Panc1 (cell line): ENCODE measurements at regions not wholly inside any gene's neighbourhood (a gene's known extent, or its start where the extent isn't known, plus 50 kb on each side); places are given as distances from the start of the nearest gene placed in this dataset.

Experiments used
- ATAC-seq: fragments of 200-7000 bp; cut with Tn5 transposase; 2 replicates; pipeline ENCODE4 v1.9.1; 2020; ENCODE audit warnings: mild to moderate bottlenecking, moderate library complexity
- BruUV-seq: library from RNA; stranded (reverse); fragments of 400-500 nt; replicated peaks from 2 replicates; lab custom pipeline; 2021; lab: Mats Ljungman, UMichigan
- CTCF ChIA-PET: fragments of 300-600 bp; sonication (Branson Sonifier 250); formaldehyde crosslinking; loops from one replicate; lab custom pipeline; 2022; ENCODE audit warnings: antibody characterized with exemption; lab: Charles Lee
- POLR2A ChIA-PET: fragments of 300-600 bp; sonication (Branson Sonifier 250); formaldehyde crosslinking; loops from one replicate; lab custom pipeline; 2022; ENCODE audit warnings: antibody characterized with exemption; lab: Charles Lee
- DNase-seq: peaks from one replicate; pipeline ENCODE4 v3.0.0-alpha.2; 2010; ENCODE audit warnings: low read depth, low spot score
- H3K27ac ChIP-seq: 2 replicates; pipeline ENCODE4 v1.5.1; 2011; ENCODE audit warnings: mild to moderate bottlenecking, low read length, inconsistent platforms
- H3K27me3 ChIP-seq: fragments of 200-500 bp; sonication (Bioruptor generic); 2 replicates; pipeline ENCODE4 v1.6.0; 2014; ENCODE audit warnings: low read length, inconsistent platforms; ENCODE audit not compliant: control insufficient read depth, insufficient read depth
- H3K36me3 ChIP-seq: fragments of 200-500 bp; sonication (Bioruptor generic); 2 replicates; pipeline ENCODE4 v1.5.1; 2014; ENCODE audit warnings: inconsistent platforms, mild to moderate bottlenecking, low read length, moderate library complexity; ENCODE audit not compliant: control insufficient read depth, insufficient read depth
- H3K4me1 ChIP-seq: 2 replicates; pipeline ENCODE4 v1.5.1; 2011; ENCODE audit warnings: inconsistent platforms, mild to moderate bottlenecking, low read length, moderate library complexity; ENCODE audit not compliant: control insufficient read depth, insufficient read depth
- H3K4me3 ChIP-seq, 2 experiments: 2 replicates each; pipeline ENCODE4 v1.5.1; 2011 to 2012; ENCODE audit warnings: low read depth in 2 of 2, low read length in 2 of 2, mild to moderate bottlenecking in 2 of 2, inconsistent platforms in 1 of 2, moderate library complexity in 1 of 2
- H3K9me3 ChIP-seq: fragments of 200-500 bp; sonication (Bioruptor generic); 2 replicates; pipeline ENCODE4 v1.5.1; 2014; ENCODE audit warnings: low read depth, mild to moderate bottlenecking, inconsistent platforms, low read length, moderate library complexity; ENCODE audit not compliant: control insufficient read depth, insufficient read depth
- CTCF ChIP-seq: fragments of 450-650 bp; IDR thresholded peaks from 2 replicates; pipeline ENCODE4 v1.5.1; 2017; ENCODE audit warnings: mild to moderate bottlenecking
- POLR2AphosphoS5 ChIP-seq: IDR thresholded peaks from 2 replicates; pipeline ENCODE4 v1.6.1; 2012; ENCODE audit warnings: mild to moderate bottlenecking, low read depth, low read length, moderate library complexity
- REST ChIP-seq, 2 experiments: IDR thresholded peaks; 2 replicates each; pipeline ENCODE4 v1.6.1; 2011 to 2012; ENCODE audit warnings: low read depth in 2 of 2, control low read depth in 1 of 2, low read length in 1 of 2, mild to moderate bottlenecking in 1 of 2, moderate library complexity in 1 of 2; ENCODE audit not compliant: insufficient read depth in 1 of 2
- SIN3A ChIP-seq: IDR thresholded peaks from 2 replicates; pipeline ENCODE4 v1.6.1; 2012; ENCODE audit warnings: low read depth, mild to moderate bottlenecking, low read length, moderate library complexity, borderline replicate concordance; ENCODE audit not compliant: insufficient read depth
- TCF7L2 ChIP-seq: IDR thresholded peaks from 2 replicates; pipeline ENCODE4 v1.6.1; 2011; ENCODE audit warnings: mild to moderate bottlenecking, low read depth, low read length, inconsistent platforms
- in situ Hi-C: cut with HindIII; loops from 2 replicates; pipeline ENCODE4 v1.10.0; 2016; ENCODE audit warnings: low sequenced_read_pairs, low pct_unique_long_range_greater_than_20kb
- intact Hi-C: fragments of 100-400 bp; cut with micrococcal nuclease; formaldehyde crosslinking; loops from one replicate; pipeline ENCODE4 v1.10.0; 2022; ENCODE audit not compliant: unreplicated experiment

GRCh38 chr22:25281675-25282345, 62.4 kb downstream of the CRYBB2 start:
- intact Hi-C loops = no loop called here
- DNase-seq (no peak), ATAC-seq (no peak)
- POLR2A ChIA-PET = no interaction called here
- Histone ChIP-seq H3K36me3 (no peaks in the 10 kb centered on the region), H3K4me3 (no peak overlapping the region), H3K4me1 (no peaks in the 10 kb centered on the region), H3K9me3 (no peaks in the 10 kb centered on the region), H3K27ac (no peak overlapping the region), H3K27me3 (peaks cover 2% of the 10 kb centered on the region; the same call in 1 of the 2 replicates)
- CTCF ChIA-PET = no interaction called here
- in situ Hi-C loops = no loop called here
- TF ChIP-seq CTCF (no peak), SIN3A (no peak), TCF7L2 (no peak), REST (IDR thresholded peaks at IDR 0.05; ENCODE audit: insufficient read depth in 1 of 2, low read depth in 2 of 2, low read length in 1 of 2) (no peak), POLR2AphosphoS5 (no peak)
- no TSS peak for BruUV-seq

GRCh38 chr22:25282346-25282670, 62.9 kb downstream of the CRYBB2 start:
- intact Hi-C loops = no loop called here
- DNase-seq (no peak), ATAC-seq (0 out of 2 replicates have a peak, but pooled peaks have one; percentile 45)
- POLR2A ChIA-PET = no interaction called here
- in situ Hi-C loops = no loop called here
- Histone ChIP-seq H3K9me3 (no peaks in the 10 kb centered on the region), H3K4me3 (no peak overlapping the region), H3K27me3 (peaks cover 2% of the 10 kb centered on the region; the same call in 1 of the 2 replicates), H3K27ac (no peak overlapping the region), H3K4me1 (no peaks in the 10 kb centered on the region), H3K36me3 (no peaks in the 10 kb centered on the region)
- TF ChIP-seq POLR2AphosphoS5 = no peak
- no peak for TF ChIP-seq SIN3A
- TF ChIP-seq TCF7L2 = no peak
- no peak for TF ChIP-seq REST (IDR thresholded peaks at IDR 0.05; ENCODE audit: insufficient read depth in 1 of 2, low read depth in 2 of 2, low read length in 1 of 2)
- TF ChIP-seq CTCF = no peak
- CTCF ChIA-PET = no interaction called here
- BruUV-seq = no TSS peak
